Jurkat, Clone E6-1 (cell line): ENCODE measurements at regions not wholly inside any gene's neighbourhood (a gene's known extent, or its start where the extent isn't known, plus 50 kb on each side); places are given as distances from the start of the nearest gene placed in this dataset.
"Not testable (repeated sequence)": the region's sequence is repeated elsewhere in the genome, so short reads cannot be mapped to it uniquely, and the experiment has no call there.

ENCODE experiments used
- DNase-seq: peaks from one replicate; pipeline ENCODE4 v3.0.0-alpha.2; 2011; ENCODE audit warnings: low read depth, low spot score
- H3K4me3 ChIP-seq: 2 replicates; pipeline ENCODE4 v1.5.1; 2011; ENCODE audit warnings: mild to moderate bottlenecking, low read length, control low read depth, moderate library complexity

- no peak for DNase-seq
- no peak overlapping the region for H3K4me3 ChIP-seq
Measured at GRCh38 chr1:30249446-30250337, 473.7 kb downstream of the MATN1 start.

GRCh38 chr1:30248774-30249173 is 474.6 kb downstream of the MATN1 start:
- H3K4me3 ChIP-seq: no peak overlapping the region
- DNase-seq: no peak

- DNase-seq: no peak
- no peak overlapping the region for H3K4me3 ChIP-seq
Measured at GRCh38 chr1:30248373-30248772, 475.0 kb downstream of the MATN1 start.

- H3K4me3 ChIP-seq: no peak overlapping the region
- no peak for DNase-seq
Measured at GRCh38 chr1:30244801-30245200, 478.6 kb downstream of the MATN1 start.

- no peak for DNase-seq
- H3K4me3 ChIP-seq: no peak overlapping the region
Measured at GRCh38 chr1:30242722-30243457, 480.5 kb downstream of the MATN1 start.

- no peak overlapping the region for H3K4me3 ChIP-seq
- DNase-seq: no peak
Measured at GRCh38 chr1:30242168-30242567, 481.2 kb downstream of the MATN1 start.

- no peak for DNase-seq
- H3K4me3 ChIP-seq: no peak overlapping the region
Measured at GRCh38 chr1:30241681-30242080, 481.7 kb downstream of the MATN1 start.

- DNase-seq: no peak
- H3K4me3 ChIP-seq: no peak overlapping the region
Measured at GRCh38 chr1:30234091-30234490, 489.3 kb downstream of the MATN1 start.

GRCh38 chr1:30232288-30232899 is 491.0 kb downstream of the MATN1 start:
- no peak overlapping the region for H3K4me3 ChIP-seq
- DNase-seq: peak; percentile 5

- H3K4me3 ChIP-seq: no peak overlapping the region
- no peak for DNase-seq
Measured at GRCh38 chr1:30229960-30230359, 493.4 kb downstream of the MATN1 start.

GRCh38 chr1:30229557-30229956 is 493.8 kb downstream of the MATN1 start:
- DNase-seq: no peak
- H3K4me3 ChIP-seq: no peak overlapping the region

- no peak overlapping the region for H3K4me3 ChIP-seq
- DNase-seq: no peak
Measured at GRCh38 chr1:30226648-30227047, 496.7 kb downstream of the MATN1 start.

- DNase-seq: no peak
- no peak overlapping the region for H3K4me3 ChIP-seq
Measured at GRCh38 chr1:30225357-30225756, 498.0 kb downstream of the MATN1 start.

GRCh38 chr1:30219675-30220074 is 503.7 kb downstream of the MATN1 start:
- no peak for DNase-seq
- no peak overlapping the region for H3K4me3 ChIP-seq

GRCh38 chr1:30218438-30218837 is 504.9 kb downstream of the MATN1 start:
- DNase-seq: no peak

GRCh38 chr1:30216602-30217001 is 506.8 kb downstream of the MATN1 start:
- no peak for DNase-seq

More at GRCh38 chr1:30218438-30218837, 504.9 kb downstream of the MATN1 start:
- H3K4me3 ChIP-seq: no peak overlapping the region

GRCh38 chr1:30213936-30214335 is 509.4 kb downstream of the MATN1 start:
- DNase-seq: no peak
- H3K4me3 ChIP-seq: no peak overlapping the region

More at GRCh38 chr1:30216602-30217001, 506.8 kb downstream of the MATN1 start:
- H3K4me3 ChIP-seq: no peak overlapping the region

- not testable (repeated sequence) for DNase-seq, H3K4me3 ChIP-seq
Measured at GRCh38 chr1:30207962-30208361, 515.4 kb downstream of the MATN1 start.

GRCh38 chr1:30206631-30207030 is 516.8 kb downstream of the MATN1 start:
- DNase-seq, H3K4me3 ChIP-seq: not testable (repeated sequence)

GRCh38 chr1:30204916-30205315 is 518.5 kb downstream of the MATN1 start:
- not testable (repeated sequence) for DNase-seq, H3K4me3 ChIP-seq
